ENCODE measurements at regions not wholly inside any gene's neighbourhood (a gene's known extent, or its start where the extent isn't known, plus 50 kb on each side); places are given as distances from the start of the nearest gene placed in this dataset.

DNA sequence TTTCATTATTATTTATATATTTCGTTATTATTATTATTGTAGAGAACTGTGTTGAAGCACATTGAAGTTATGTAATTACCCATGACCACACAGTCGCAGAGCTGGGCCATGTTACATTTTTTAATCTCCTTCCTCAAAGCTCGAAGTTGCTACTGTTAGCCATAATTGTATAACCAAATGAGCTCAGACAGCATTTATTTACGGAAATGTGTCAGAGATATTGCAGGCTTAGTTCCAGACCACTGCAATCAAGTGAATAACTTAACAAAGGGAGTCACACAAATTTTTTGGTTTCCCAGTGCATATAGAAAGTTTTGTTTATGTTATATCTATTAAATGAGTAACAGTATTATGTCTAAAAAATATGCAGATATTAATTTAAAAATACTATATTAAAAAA is 147.1 kb upstream of the SLITRK1 start:
- TF ChIP-seq, protein P1, sequence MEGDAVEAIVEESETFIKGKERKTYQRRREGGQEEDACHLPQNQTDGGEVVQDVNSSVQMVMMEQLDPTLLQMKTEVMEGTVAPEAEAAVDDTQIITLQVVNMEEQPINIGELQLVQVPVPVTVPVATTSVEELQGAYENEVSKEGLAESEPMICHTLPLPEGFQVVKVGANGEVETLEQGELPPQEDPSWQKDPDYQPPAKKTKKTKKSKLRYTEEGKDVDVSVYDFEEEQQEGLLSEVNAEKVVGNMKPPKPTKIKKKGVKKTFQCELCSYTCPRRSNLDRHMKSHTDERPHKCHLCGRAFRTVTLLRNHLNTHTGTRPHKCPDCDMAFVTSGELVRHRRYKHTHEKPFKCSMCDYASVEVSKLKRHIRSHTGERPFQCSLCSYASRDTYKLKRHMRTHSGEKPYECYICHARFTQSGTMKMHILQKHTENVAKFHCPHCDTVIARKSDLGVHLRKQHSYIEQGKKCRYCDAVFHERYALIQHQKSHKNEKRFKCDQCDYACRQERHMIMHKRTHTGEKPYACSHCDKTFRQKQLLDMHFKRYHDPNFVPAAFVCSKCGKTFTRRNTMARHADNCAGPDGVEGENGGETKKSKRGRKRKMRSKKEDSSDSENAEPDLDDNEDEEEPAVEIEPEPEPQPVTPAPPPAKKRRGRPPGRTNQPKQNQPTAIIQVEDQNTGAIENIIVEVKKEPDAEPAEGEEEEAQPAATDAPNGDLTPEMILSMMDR (IDR thresholded peaks at IDR 0.05; ENCODE audit: insufficient read depth, low read length), result no peak
- TF ChIP-seq, protein P2, sequence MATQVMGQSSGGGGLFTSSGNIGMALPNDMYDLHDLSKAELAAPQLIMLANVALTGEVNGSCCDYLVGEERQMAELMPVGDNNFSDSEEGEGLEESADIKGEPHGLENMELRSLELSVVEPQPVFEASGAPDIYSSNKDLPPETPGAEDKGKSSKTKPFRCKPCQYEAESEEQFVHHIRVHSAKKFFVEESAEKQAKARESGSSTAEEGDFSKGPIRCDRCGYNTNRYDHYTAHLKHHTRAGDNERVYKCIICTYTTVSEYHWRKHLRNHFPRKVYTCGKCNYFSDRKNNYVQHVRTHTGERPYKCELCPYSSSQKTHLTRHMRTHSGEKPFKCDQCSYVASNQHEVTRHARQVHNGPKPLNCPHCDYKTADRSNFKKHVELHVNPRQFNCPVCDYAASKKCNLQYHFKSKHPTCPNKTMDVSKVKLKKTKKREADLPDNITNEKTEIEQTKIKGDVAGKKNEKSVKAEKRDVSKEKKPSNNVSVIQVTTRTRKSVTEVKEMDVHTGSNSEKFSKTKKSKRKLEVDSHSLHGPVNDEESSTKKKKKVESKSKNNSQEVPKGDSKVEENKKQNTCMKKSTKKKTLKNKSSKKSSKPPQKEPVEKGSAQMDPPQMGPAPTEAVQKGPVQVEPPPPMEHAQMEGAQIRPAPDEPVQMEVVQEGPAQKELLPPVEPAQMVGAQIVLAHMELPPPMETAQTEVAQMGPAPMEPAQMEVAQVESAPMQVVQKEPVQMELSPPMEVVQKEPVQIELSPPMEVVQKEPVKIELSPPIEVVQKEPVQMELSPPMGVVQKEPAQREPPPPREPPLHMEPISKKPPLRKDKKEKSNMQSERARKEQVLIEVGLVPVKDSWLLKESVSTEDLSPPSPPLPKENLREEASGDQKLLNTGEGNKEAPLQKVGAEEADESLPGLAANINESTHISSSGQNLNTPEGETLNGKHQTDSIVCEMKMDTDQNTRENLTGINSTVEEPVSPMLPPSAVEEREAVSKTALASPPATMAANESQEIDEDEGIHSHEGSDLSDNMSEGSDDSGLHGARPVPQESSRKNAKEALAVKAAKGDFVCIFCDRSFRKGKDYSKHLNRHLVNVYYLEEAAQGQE (IDR thresholded peaks at IDR 0.05; ENCODE audit: insufficient replicate concordance, low read depth), result no peak
- TF ChIP-seq SPI1 (IDR thresholded peaks at IDR 0.05; ENCODE audit: borderline replicate concordance, low read depth), result no peak
